ENCODE measurements at regions not wholly inside any gene's neighbourhood (a gene's known extent, or its start where the extent isn't known, plus 50 kb on each side); places are given as distances from the start of the nearest gene placed in this dataset.

- DNase-seq (ENCODE audit: low spot score) = no peak
Observed at GRCh38 chr12:25806271-25806670, 152.2 kb upstream of the RASSF8 start.

GRCh38 chr12:25808604-25809003, 149.9 kb upstream of the RASSF8 start:
- in situ Hi-C loops (cut with HindIII; ENCODE audit: low sequenced_read_pairs) = no loop called here

More at GRCh38 chr12:25806271-25806670, 152.2 kb upstream of the RASSF8 start:
- in situ Hi-C loops (cut with HindIII; ENCODE audit: low sequenced_read_pairs) = no loop called here

GRCh38 chr12:25810683-25811082, 147.8 kb upstream of the RASSF8 start:
- in situ Hi-C loops (cut with HindIII; ENCODE audit: low sequenced_read_pairs) = no loop called here
- DNase-seq (ENCODE audit: low spot score) = no peak

More at GRCh38 chr12:25808604-25809003, 149.9 kb upstream of the RASSF8 start:
- DNase-seq (ENCODE audit: low spot score) = no peak

GRCh38 chr12:25811656-25812126, 146.8 kb upstream of the RASSF8 start:
- DNase-seq (ENCODE audit: low spot score) = no peak
- in situ Hi-C loops (cut with HindIII; ENCODE audit: low sequenced_read_pairs) = no loop called here

GRCh38 chr12:25812295-25812694, 146.2 kb upstream of the RASSF8 start:
- no peak for DNase-seq (ENCODE audit: low spot score)
- in situ Hi-C loops (cut with HindIII; ENCODE audit: low sequenced_read_pairs) = no loop called here

GRCh38 chr12:25813843-25814242, 144.6 kb upstream of the RASSF8 start:
- DNase-seq (ENCODE audit: low spot score) = no peak
- in situ Hi-C loops (cut with HindIII; ENCODE audit: low sequenced_read_pairs) = no loop called here

GRCh38 chr12:25816637-25817036, 141.8 kb upstream of the RASSF8 start:
- no peak for DNase-seq (ENCODE audit: low spot score)
- in situ Hi-C loops (cut with HindIII; ENCODE audit: low sequenced_read_pairs) = no loop called here

- DNase-seq (ENCODE audit: low spot score) = no peak
- in situ Hi-C loops (cut with HindIII; ENCODE audit: low sequenced_read_pairs) = no loop called here
Observed at GRCh38 chr12:25817166-25817565, 141.3 kb upstream of the RASSF8 start.

GRCh38 chr12:25818596-25819390, 139.7 kb upstream of the RASSF8 start:
- in situ Hi-C loops (cut with HindIII; ENCODE audit: low sequenced_read_pairs) = no loop called here
- no peak for DNase-seq (ENCODE audit: low spot score)

GRCh38 chr12:25819691-25820090, 138.8 kb upstream of the RASSF8 start:
- DNase-seq (ENCODE audit: low spot score) = no peak
- in situ Hi-C loops (cut with HindIII; ENCODE audit: low sequenced_read_pairs) = no loop called here

- DNase-seq (ENCODE audit: low spot score) = no peak
- in situ Hi-C loops (cut with HindIII; ENCODE audit: low sequenced_read_pairs) = no loop called here
Observed at GRCh38 chr12:25822281-25822680, 136.2 kb upstream of the RASSF8 start.

- in situ Hi-C loops (cut with HindIII; ENCODE audit: low sequenced_read_pairs) = no loop called here
- no peak for DNase-seq (ENCODE audit: low spot score)
Observed at GRCh38 chr12:25824734-25825133, 133.7 kb upstream of the RASSF8 start.

GRCh38 chr12:25825446-25825845, 133.0 kb upstream of the RASSF8 start:
- in situ Hi-C loops (cut with HindIII; ENCODE audit: low sequenced_read_pairs) = no loop called here
- DNase-seq (ENCODE audit: low spot score) = no peak

GRCh38 chr12:25827141-25827540, 131.3 kb upstream of the RASSF8 start:
- in situ Hi-C loops (cut with HindIII; ENCODE audit: low sequenced_read_pairs) = no loop called here
- DNase-seq (ENCODE audit: low spot score) = no peak

- DNase-seq (ENCODE audit: low spot score) = no peak
- in situ Hi-C loops (cut with HindIII; ENCODE audit: low sequenced_read_pairs) = no loop called here
Observed at GRCh38 chr12:25827747-25828146, 130.7 kb upstream of the RASSF8 start.

GRCh38 chr12:25828188-25828587, 130.3 kb upstream of the RASSF8 start:
- DNase-seq (ENCODE audit: low spot score) = peak; percentile 57
- in situ Hi-C loops (cut with HindIII; ENCODE audit: low sequenced_read_pairs) = no loop called here

- DNase-seq (ENCODE audit: low spot score) = no peak
- in situ Hi-C loops (cut with HindIII; ENCODE audit: low sequenced_read_pairs) = no loop called here
Observed at GRCh38 chr12:25829192-25829591, 129.3 kb upstream of the RASSF8 start.

GRCh38 chr12:25830456-25830855, 128.0 kb upstream of the RASSF8 start:
- no peak for DNase-seq (ENCODE audit: low spot score)
- in situ Hi-C loops (cut with HindIII; ENCODE audit: low sequenced_read_pairs) = no loop called here

- in situ Hi-C loops (cut with HindIII; ENCODE audit: low sequenced_read_pairs) = no loop called here
- DNase-seq (ENCODE audit: low spot score) = no peak
Observed at GRCh38 chr12:25833657-25834056, 124.8 kb upstream of the RASSF8 start.

GRCh38 chr12:25835385-25835784, 123.1 kb upstream of the RASSF8 start:
- no peak for DNase-seq (ENCODE audit: low spot score)
- in situ Hi-C loops (cut with HindIII; ENCODE audit: low sequenced_read_pairs) = no loop called here

- no peak for DNase-seq (ENCODE audit: low spot score)
- in situ Hi-C loops (cut with HindIII; ENCODE audit: low sequenced_read_pairs) = no loop called here
Observed at GRCh38 chr12:25838007-25838406, 120.5 kb upstream of the RASSF8 start.

Measured in G401 (cell line).